Trophoblast cell (in vitro differentiated cells and primary cell): ENCODE measurements at regions not wholly inside any gene's neighbourhood (a gene's known extent, or its start where the extent isn't known, plus 50 kb on each side); places are given as distances from the start of the nearest gene placed in this dataset.

Experiments used
- DNase-seq, 2 donors: peaks; one replicate each; pipeline ENCODE4 v3.0.0-alpha.2; 2016
- H2AFZ ChIP-seq: 2 replicates; pipeline ENCODE4 v1.6.1; 2013; ENCODE audit warnings: low read length, moderate library complexity, mild to moderate bottlenecking; ENCODE audit not compliant: insufficient read depth, poor library complexity
- H2AK5ac ChIP-seq: 2 replicates; pipeline ENCODE4 v1.6.1; 2013; ENCODE audit warnings: mild to moderate bottlenecking, low read length
- H2BK120ac ChIP-seq: 2 replicates; pipeline ENCODE4 v1.6.1; 2013; ENCODE audit warnings: low read length, mild to moderate bottlenecking, moderate library complexity; ENCODE audit not compliant: insufficient read depth, poor library complexity
- H2BK12ac ChIP-seq: 2 replicates; pipeline ENCODE4 v1.6.1; 2013; ENCODE audit warnings: mild to moderate bottlenecking, low read length, moderate library complexity
- H2BK5ac ChIP-seq: 2 replicates; pipeline ENCODE4 v1.6.1; 2013; ENCODE audit warnings: low read length, low read depth, moderate library complexity, mild to moderate bottlenecking; ENCODE audit not compliant: poor library complexity
- H3K14ac ChIP-seq: 2 replicates; pipeline ENCODE4 v1.6.1; 2013; ENCODE audit warnings: mild to moderate bottlenecking, low read length
- H3K18ac ChIP-seq: 2 replicates; pipeline ENCODE4 v1.6.1; 2013; ENCODE audit warnings: mild to moderate bottlenecking, low read length
- H3K23ac ChIP-seq: 2 replicates; pipeline ENCODE4 v1.6.1; 2013; ENCODE audit warnings: low read length
- H3K27ac ChIP-seq: 2 replicates; pipeline ENCODE4 v1.5.1; 2013; ENCODE audit warnings: low read depth, mild to moderate bottlenecking, inconsistent platforms, low read length, moderate library complexity
- H3K27me3 ChIP-seq: 2 replicates; pipeline ENCODE4 v1.6.1; 2013; ENCODE audit warnings: inconsistent platforms, mild to moderate bottlenecking, low read length, moderate library complexity; ENCODE audit not compliant: insufficient read depth
- H3K36me3 ChIP-seq, 2 experiments: 1 replicate in 1 of 2; 2 replicates in 1 of 2; pipeline ENCODE4 v1.6.1; 2013; ENCODE audit warnings: low read length in 2 of 2, mild to moderate bottlenecking in 2 of 2, moderate library complexity in 1 of 2; ENCODE audit not compliant: insufficient read depth in 2 of 2, control insufficient read depth in 1 of 2
- H3K4ac ChIP-seq: 2 replicates; pipeline ENCODE4 v1.6.1; 2013; ENCODE audit warnings: low read depth, mild to moderate bottlenecking, low read length, moderate library complexity
- H3K4me1 ChIP-seq, 2 experiments: 1 replicate in 1 of 2; 2 replicates in 1 of 2; pipeline ENCODE4 v1.6.1; 2013; ENCODE audit warnings: low read length in 2 of 2, mild to moderate bottlenecking in 2 of 2, moderate library complexity in 1 of 2; ENCODE audit not compliant: insufficient read depth in 2 of 2, control insufficient read depth in 1 of 2
- H3K4me2 ChIP-seq: 2 replicates; pipeline ENCODE4 v1.6.1; 2013; ENCODE audit warnings: inconsistent platforms, mild to moderate bottlenecking, low read length, moderate library complexity
- H3K4me3 ChIP-seq: 2 replicates; pipeline ENCODE4 v1.5.1; 2013; ENCODE audit warnings: mild to moderate bottlenecking, low read depth, low read length, inconsistent platforms
- H3K79me1 ChIP-seq: one replicate; pipeline ENCODE4 v1.6.1; 2013; ENCODE audit warnings: low read length
- H3K79me2 ChIP-seq: 2 replicates; pipeline ENCODE4 v1.6.1; 2013; ENCODE audit warnings: low read length, mild to moderate bottlenecking; ENCODE audit not compliant: control insufficient read depth, insufficient read depth, poor library complexity
- H3K9ac ChIP-seq: 2 replicates; pipeline ENCODE4 v1.6.1; 2013; ENCODE audit warnings: mild to moderate bottlenecking, low read length
- H3K9me3 ChIP-seq: 2 replicates; pipeline ENCODE4 v1.6.1; 2013; ENCODE audit warnings: low read depth, mild to moderate bottlenecking, control low read depth, inconsistent platforms, low read length; ENCODE audit not compliant: insufficient read depth
- H4K12ac ChIP-seq: 2 replicates; pipeline ENCODE4 v1.6.1; 2013; ENCODE audit warnings: low read depth, mild to moderate bottlenecking, low read length, moderate library complexity
- H4K8ac ChIP-seq: 2 replicates; pipeline ENCODE4 v1.6.1; 2013; ENCODE audit warnings: low read depth, mild to moderate bottlenecking, low read length, moderate library complexity
- H4K91ac ChIP-seq: one replicate; pipeline ENCODE4 v1.6.1; 2013; ENCODE audit warnings: low read depth, mild to moderate bottlenecking, low read length, moderate library complexity
- WGBS: extraction: QIAGEN DNeasy Blood & Tissue Kit; methylation state at CpG from one replicate; pipeline ENCODE4 v1.1.7; 2013; ENCODE audit warnings: missing lambda C conversion rate; ENCODE audit not compliant: insufficient read length, insufficient coverage; ENCODE audit errors: extremely low coverage; 5-methylcytosine and 5-hydroxymethylcytosine counted together

- WGBS, result no CpG with 5 or more reads among the region's 19 CpGs
- H3K79me1 ChIP-seq, result no peaks in the 10 kb centered on the region
- no peak overlapping the region for H3K9ac ChIP-seq
- H2AK5ac ChIP-seq, result no peak overlapping the region
- no peak overlapping the region for H4K12ac ChIP-seq
- H3K27ac ChIP-seq, result no peak overlapping the region
- H3K18ac ChIP-seq, result peak overlapping the region; percentile 21
- peaks cover 3 to 7% of the 10 kb centered on the region in 2 experiments for H3K4me1 ChIP-seq
- H3K4me2 ChIP-seq, result no peak overlapping the region
- H3K36me3 ChIP-seq, result peaks cover 55 to 63% of the 10 kb centered on the region in 2 experiments
- H2BK5ac ChIP-seq, result no peak overlapping the region
- no peak overlapping the region for H3K4me3 ChIP-seq
- no peak overlapping the region for H3K23ac ChIP-seq
- no peaks in the 10 kb centered on the region for H3K27me3 ChIP-seq
- no peak overlapping the region for H4K8ac ChIP-seq
- H4K91ac ChIP-seq, result no peak overlapping the region
- H2AFZ ChIP-seq, result no peak overlapping the region
- no peak overlapping the region for H3K14ac ChIP-seq
- no peak for DNase-seq
- no peaks in the 10 kb centered on the region for H3K79me2 ChIP-seq
- peaks cover 3% of the 10 kb centered on the region for H3K9me3 ChIP-seq
- H2BK120ac ChIP-seq, result no peak overlapping the region
- H3K4ac ChIP-seq, result no peak overlapping the region
- H2BK12ac ChIP-seq, result no peak overlapping the region
Observed at GRCh38 chr12:124479680-124480468, 87.5 kb downstream of the NCOR2 start.

- WGBS, result 100% methylated on average over 2 of the region's 42 CpGs
Observed at GRCh38 chr12:124478985-124479645, 88.3 kb downstream of the NCOR2 start.

GRCh38 chr12:124478416-124478815 lies 89.0 kb downstream of the NCOR2 start:
- Histone ChIP-seq H3K4me3 (no peak overlapping the region), H3K4me1 (peaks cover 3 to 7% of the 10 kb centered on the region in 2 experiments), H4K91ac (no peak overlapping the region), H3K9me3 (peaks cover 9% of the 10 kb centered on the region), H3K27me3 (no peaks in the 10 kb centered on the region), H3K4me2 (no peak overlapping the region), H3K36me3 (peaks cover 55 to 62% of the 10 kb centered on the region in 2 experiments), H3K4ac (no peak overlapping the region), H2BK12ac (no peak overlapping the region), H3K9ac (no peak overlapping the region), H3K14ac (no peak overlapping the region), H3K18ac (no peak overlapping the region), H3K79me1 (no peaks in the 10 kb centered on the region), H4K12ac (no peak overlapping the region), H3K79me2 (no peaks in the 10 kb centered on the region), H2AFZ (no peak overlapping the region), H2BK120ac (no peak overlapping the region), H3K23ac (no peak overlapping the region), H3K27ac (no peak overlapping the region), H4K8ac (no peak overlapping the region), H2BK5ac (no peak overlapping the region), H2AK5ac (no peak overlapping the region)
- WGBS, result no CpG with 5 or more reads among the region's 9 CpGs
- peak; percentile 61 to 78 for DNase-seq

More at GRCh38 chr12:124478985-124479645, 88.3 kb downstream of the NCOR2 start:
- H3K79me1 ChIP-seq, result no peaks in the 10 kb centered on the region
- H3K23ac ChIP-seq, result peak overlapping the region; percentile 13
- H2AFZ ChIP-seq, result no peak overlapping the region
- H3K4me1 ChIP-seq, result peaks cover 3 to 7% of the 10 kb centered on the region in 2 experiments
- H2BK120ac ChIP-seq, result no peak overlapping the region
- no peak overlapping the region for H3K4me2 ChIP-seq
- H4K8ac ChIP-seq, result no peak overlapping the region
- H3K79me2 ChIP-seq, result no peaks in the 10 kb centered on the region
- H3K4ac ChIP-seq, result no peak overlapping the region
- H3K27ac ChIP-seq, result no peak overlapping the region
- peak overlapping the region; percentile 63 for H3K4me3 ChIP-seq
- no peak overlapping the region for H4K12ac ChIP-seq
- DNase-seq, result no peak
- no peak overlapping the region for H2BK5ac ChIP-seq
- H2AK5ac ChIP-seq, result no peak overlapping the region
- no peak overlapping the region for H4K91ac ChIP-seq
- peaks cover 55 to 62% of the 10 kb centered on the region in 2 experiments for H3K36me3 ChIP-seq
- no peak overlapping the region for H3K14ac ChIP-seq
- no peak overlapping the region for H3K9ac ChIP-seq
- H2BK12ac ChIP-seq, result no peak overlapping the region
- peaks cover 3% of the 10 kb centered on the region for H3K9me3 ChIP-seq
- H3K18ac ChIP-seq, result no peak overlapping the region
- H3K27me3 ChIP-seq, result no peaks in the 10 kb centered on the region

GRCh38 chr12:124477107-124477915 lies 90.1 kb downstream of the NCOR2 start:
- no peak overlapping the region for H3K4ac ChIP-seq
- H2AFZ ChIP-seq, result no peak overlapping the region
- no peak overlapping the region for H2BK12ac ChIP-seq
- H2BK5ac ChIP-seq, result no peak overlapping the region
- H3K27ac ChIP-seq, result no peak overlapping the region
- H3K23ac ChIP-seq, result no peak overlapping the region
- H3K79me1 ChIP-seq, result no peaks in the 10 kb centered on the region
- no peak overlapping the region for H3K18ac ChIP-seq
- peaks cover 53 to 62% of the 10 kb centered on the region in 2 experiments for H3K36me3 ChIP-seq
- no peak overlapping the region for H3K9ac ChIP-seq
- WGBS, result no CpG with 5 or more reads among the region's 15 CpGs
- no peak overlapping the region for H3K14ac ChIP-seq
- no peaks in the 10 kb centered on the region for H3K79me2 ChIP-seq
- no peak overlapping the region for H2AK5ac ChIP-seq
- H4K8ac ChIP-seq, result no peak overlapping the region
- peaks cover 17% of the 10 kb centered on the region for H3K9me3 ChIP-seq
- no peak overlapping the region for H2BK120ac ChIP-seq
- H3K4me2 ChIP-seq, result no peak overlapping the region
- peaks cover 3 to 7% of the 10 kb centered on the region in 2 experiments for H3K4me1 ChIP-seq
- H3K27me3 ChIP-seq, result no peaks in the 10 kb centered on the region
- H3K4me3 ChIP-seq, result no peak overlapping the region
- DNase-seq, result no peak
- no peak overlapping the region for H4K12ac ChIP-seq
- no peak overlapping the region for H4K91ac ChIP-seq
